WERI-Rb-1 (cell line): ENCODE measurements at regions not wholly inside any gene's neighbourhood (a gene's known extent, or its start where the extent isn't known, plus 50 kb on each side); places are given as distances from the start of the nearest gene placed in this dataset.

Experiments used
- DNase-seq: peaks from one replicate; pipeline ENCODE4 v3.0.0-alpha.2; 2020
- H3K27ac ChIP-seq: fragments of 250-450 bp; sonication (Bioruptor Pico); 2 replicates; pipeline ENCODE4 v1.5.1; 2020; ENCODE audit warnings: mild to moderate bottlenecking, moderate library complexity
- H3K27me3 ChIP-seq: fragments of 250-450 bp; sonication (Bioruptor Pico); 2 replicates; pipeline ENCODE4 v1.5.1; 2021; ENCODE audit warnings: mild to moderate bottlenecking, low read depth, moderate library complexity; ENCODE audit not compliant: insufficient read depth, severe bottlenecking
- H3K36me3 ChIP-seq: fragments of 250-450 bp; sonication (Bioruptor Pico); 2 replicates; pipeline ENCODE4 v1.5.1; 2020; ENCODE audit warnings: mild to moderate bottlenecking, moderate library complexity
- H3K4me3 ChIP-seq: 2 replicates; pipeline ENCODE4 v1.5.1; 2011; ENCODE audit warnings: low read depth, mild to moderate bottlenecking, control low read depth, low read length
- H3K9me3 ChIP-seq: fragments of 250-450 bp; sonication (Bioruptor Pico); 2 replicates; pipeline ENCODE4 v1.5.1; 2021; ENCODE audit warnings: mild to moderate bottlenecking, moderate library complexity; ENCODE audit not compliant: severe bottlenecking
- CTCF ChIP-seq: IDR thresholded peaks from 2 replicates; pipeline ENCODE4 v1.5.1; 2011; ENCODE audit warnings: low read depth, mild to moderate bottlenecking, control low read depth, inconsistent platforms, low read length

GRCh38 chr18:22681908-22682307 is 251.2 kb upstream of the RBBP8 start:
- Histone ChIP-seq H3K27me3 (peaks cover 61% of the 10 kb centered on the region), H3K9me3 (no peaks in the 10 kb centered on the region), H3K27ac (no peak overlapping the region), H3K36me3 (no peaks in the 10 kb centered on the region), H3K4me3 (no peak overlapping the region)
- no peak for TF ChIP-seq CTCF
- no peak for DNase-seq

GRCh38 chr18:22682720-22683119 is 250.4 kb upstream of the RBBP8 start:
- DNase-seq, result no peak
- H3K9me3 ChIP-seq, result peaks cover under 1% of the 10 kb centered on the region
- H3K27ac ChIP-seq, result no peak overlapping the region
- H3K36me3 ChIP-seq, result no peaks in the 10 kb centered on the region
- TF ChIP-seq CTCF, result no peak
- H3K27me3 ChIP-seq, result peaks cover 63% of the 10 kb centered on the region
- no peak overlapping the region for H3K4me3 ChIP-seq

GRCh38 chr18:22683196-22683676 is 249.9 kb upstream of the RBBP8 start:
- Histone ChIP-seq H3K36me3 (no peaks in the 10 kb centered on the region), H3K27me3 (peaks cover 62% of the 10 kb centered on the region), H3K27ac (no peak overlapping the region), H3K4me3 (no peak overlapping the region), H3K9me3 (peaks cover 3% of the 10 kb centered on the region)
- DNase-seq, result no peak
- no peak for TF ChIP-seq CTCF

GRCh38 chr18:22683786-22684185 is 249.3 kb upstream of the RBBP8 start:
- DNase-seq, result no peak
- peaks cover 3% of the 10 kb centered on the region for H3K9me3 ChIP-seq
- TF ChIP-seq CTCF, result no peak
- no peak overlapping the region for H3K27ac ChIP-seq
- H3K27me3 ChIP-seq, result peaks cover 60% of the 10 kb centered on the region
- no peak overlapping the region for H3K4me3 ChIP-seq
- no peaks in the 10 kb centered on the region for H3K36me3 ChIP-seq

- peaks cover 64% of the 10 kb centered on the region for H3K27me3 ChIP-seq
- H3K4me3 ChIP-seq, result no peak overlapping the region
- DNase-seq, result no peak
- H3K36me3 ChIP-seq, result no peaks in the 10 kb centered on the region
- no peak overlapping the region for H3K27ac ChIP-seq
- no peak for TF ChIP-seq CTCF
- H3K9me3 ChIP-seq, result peaks cover 3% of the 10 kb centered on the region
Observed at GRCh38 chr18:22684268-22684667, 248.9 kb upstream of the RBBP8 start.

GRCh38 chr18:22685788-22686187 is 247.3 kb upstream of the RBBP8 start:
- DNase-seq, result no peak
- TF ChIP-seq CTCF, result no peak
- Histone ChIP-seq H3K27me3 (peaks cover 70% of the 10 kb centered on the region), H3K36me3 (no peaks in the 10 kb centered on the region), H3K27ac (no peak overlapping the region), H3K4me3 (no peak overlapping the region), H3K9me3 (peaks cover 3% of the 10 kb centered on the region)
